HepG2 (cell line): ENCODE measurements at regions not wholly inside any gene's neighbourhood (a gene's known extent, or its start where the extent isn't known, plus 50 kb on each side); places are given as distances from the start of the nearest gene placed in this dataset.

Experiments used
- CCAR2 ChIP-seq: fragments of 200-400 bp; formaldehyde crosslinking; optimal IDR thresholded peaks from 2 replicates; pipeline ENCODE3; 2018; ENCODE audit warnings: low read depth, mild to moderate bottlenecking, low read length, moderate library complexity
- CEBPB ChIP-seq: IDR thresholded peaks from 2 replicates; pipeline ENCODE4 v1.6.1; 2011; ENCODE audit warnings: low read depth, low read length, improper control_type of control experiment, borderline replicate concordance
- CEBPG ChIP-seq: IDR thresholded peaks from 2 replicates; pipeline ENCODE4 v1.6.1; 2016
- JUNB ChIP-seq: sonication (generic); formaldehyde crosslinking; IDR thresholded peaks from 2 replicates; pipeline ENCODE4 v1.8.0; 2022; ENCODE audit warnings: missing genetic modification reagents, mild to moderate bottlenecking, borderline replicate concordance
- JUND ChIP-seq: sonication (generic); formaldehyde crosslinking; IDR thresholded peaks from 2 replicates; pipeline ENCODE4 v1.8.0; 2022; ENCODE audit warnings: mild to moderate bottlenecking, missing genetic modification reagents

- TF ChIP-seq CEBPB (no peak), JUNB (CRISPR knock-in tag) (no peak), CEBPG (CRISPR knock-in tag) (no peak), JUND (CRISPR knock-in tag) (no peak), CCAR2 (no peak)
These were observed 331.9 kb upstream of the CCNG1 start for GRCh38 chr5:163105456-163105855.
